Activated CD8-positive, alpha-beta memory T cell treated with anti-CD3 and anti-CD28 coated beads, Interleukin-2, amount 50 U/mL, for 1 hour (primary cell): ENCODE measurements at regions not wholly inside any gene's neighbourhood (a gene's known extent, or its start where the extent isn't known, plus 50 kb on each side); places are given as distances from the start of the nearest gene placed in this dataset.

Experiments
- DNase-seq: peaks from one replicate; pipeline ENCODE4 v3.0.0-alpha.2; 2020; ENCODE audit errors: extremely low read depth

DNA sequence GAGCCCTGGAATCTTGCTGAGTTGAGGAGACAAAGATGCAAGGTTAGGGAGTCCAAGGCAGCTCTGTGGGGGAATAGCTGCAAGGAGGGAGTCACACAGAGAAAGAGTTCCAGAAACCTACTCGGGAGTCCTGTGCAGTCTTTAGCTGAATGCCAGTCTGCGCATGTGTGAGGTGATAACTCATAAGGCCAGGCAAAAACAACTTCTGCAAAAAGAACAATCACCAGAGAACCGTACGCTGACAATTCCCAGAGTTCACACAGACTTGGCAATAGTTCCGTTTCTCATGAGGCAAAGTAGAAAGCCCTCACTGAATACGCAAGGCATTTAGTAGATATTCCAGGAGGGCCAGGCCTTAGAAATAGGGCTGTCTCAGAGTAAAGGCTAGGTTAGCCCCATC lies 135.2 kb upstream of the TAB2 start:
- no peak for DNase-seq

DNA sequence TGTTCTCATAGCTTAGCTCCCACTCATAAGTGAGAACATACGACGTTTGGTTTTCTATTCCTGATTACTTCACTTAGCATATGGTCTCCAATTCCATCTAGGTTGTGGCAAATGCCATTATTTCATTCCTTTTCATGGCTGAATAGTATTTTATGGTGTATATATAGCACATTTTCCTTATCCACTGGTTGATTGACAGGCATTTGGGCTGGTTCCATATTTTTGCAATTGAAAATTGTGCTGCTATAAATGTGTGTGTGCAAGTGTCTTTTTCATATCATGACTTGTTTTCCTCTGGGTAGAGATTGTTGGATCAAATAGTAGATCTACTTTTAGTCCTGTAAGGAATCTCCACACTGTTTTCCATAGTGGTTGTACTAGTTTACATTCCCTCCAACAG lies 133.0 kb upstream of the TAB2 start:
- no peak for DNase-seq

DNA sequence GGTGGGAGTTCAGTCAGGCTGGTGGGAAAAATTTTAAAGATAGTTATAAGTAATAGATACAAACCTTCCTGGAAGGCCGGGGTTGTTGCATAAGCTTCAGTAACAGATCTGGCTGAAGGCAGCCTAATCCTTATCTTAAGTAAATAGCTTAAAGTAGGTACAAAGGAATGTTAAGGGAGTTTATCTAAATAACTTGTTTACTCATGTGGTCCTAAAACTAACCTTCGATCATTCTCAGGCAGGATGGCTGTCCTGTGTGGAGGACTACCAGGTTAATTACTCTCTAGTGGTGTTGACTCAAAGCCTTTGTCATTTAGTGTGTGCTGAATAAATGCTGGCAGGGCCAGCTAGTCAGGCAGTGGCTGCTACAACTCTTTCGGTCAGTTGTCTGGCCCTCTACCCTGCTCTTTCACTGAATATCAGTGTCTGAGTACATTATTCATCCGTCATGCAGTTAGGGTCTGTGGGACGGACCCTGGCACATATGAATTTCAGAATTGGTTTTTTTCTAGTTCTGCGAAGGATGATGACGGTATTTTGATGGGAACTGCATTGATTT lies 131.6 kb upstream of the TAB2 start:
- DNase-seq: no peak

DNA sequence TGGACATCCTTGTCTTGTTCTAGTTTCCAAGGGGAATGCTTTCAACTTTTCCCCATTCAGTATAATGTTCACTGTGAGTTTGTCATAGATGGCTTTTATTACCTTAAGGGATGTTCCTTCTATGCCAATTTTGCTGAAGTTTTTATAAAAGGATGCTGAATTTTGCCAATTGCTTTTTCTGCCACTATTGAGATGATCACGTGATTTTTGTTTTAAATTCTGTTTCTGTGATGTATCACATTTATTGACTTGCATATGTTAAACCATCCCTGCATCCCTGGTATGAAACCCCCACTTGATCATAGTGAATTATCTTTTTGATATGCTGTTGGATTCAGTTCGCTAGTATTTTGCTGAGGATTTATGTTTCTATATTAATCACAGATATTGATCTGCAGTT lies 130.6 kb upstream of the TAB2 start:
- DNase-seq: no peak

DNA sequence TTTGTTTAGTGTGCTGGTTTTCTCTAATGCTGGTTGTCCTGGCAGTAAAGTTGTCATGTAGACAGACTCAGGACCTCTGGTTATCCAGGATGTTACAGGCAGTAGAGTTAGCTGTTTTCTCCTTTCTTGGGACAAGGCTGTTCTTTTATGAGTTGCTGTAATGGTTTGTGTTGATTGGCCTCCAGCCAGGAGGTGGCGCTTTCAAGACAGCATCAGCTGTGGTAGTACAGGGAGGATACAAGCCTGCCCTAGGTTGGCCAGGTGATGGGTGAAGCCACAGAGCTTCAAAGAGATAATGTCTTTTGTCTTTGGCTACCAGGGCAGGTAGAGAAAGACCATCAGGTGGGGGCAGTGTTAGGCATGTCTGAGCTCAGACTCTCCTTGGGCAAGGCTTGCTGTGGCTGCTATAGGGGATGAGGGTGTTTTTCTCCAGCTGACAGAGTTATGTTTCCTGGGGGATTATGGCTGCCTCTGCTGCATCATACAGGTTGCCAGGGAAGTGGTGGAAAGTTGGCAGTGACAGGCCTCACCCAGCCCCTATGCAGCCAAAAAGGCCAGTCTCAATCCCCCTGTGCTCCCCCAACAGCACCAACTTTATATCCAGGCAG lies 127.2 kb upstream of the TAB2 start:
- no peak for DNase-seq

DNA sequence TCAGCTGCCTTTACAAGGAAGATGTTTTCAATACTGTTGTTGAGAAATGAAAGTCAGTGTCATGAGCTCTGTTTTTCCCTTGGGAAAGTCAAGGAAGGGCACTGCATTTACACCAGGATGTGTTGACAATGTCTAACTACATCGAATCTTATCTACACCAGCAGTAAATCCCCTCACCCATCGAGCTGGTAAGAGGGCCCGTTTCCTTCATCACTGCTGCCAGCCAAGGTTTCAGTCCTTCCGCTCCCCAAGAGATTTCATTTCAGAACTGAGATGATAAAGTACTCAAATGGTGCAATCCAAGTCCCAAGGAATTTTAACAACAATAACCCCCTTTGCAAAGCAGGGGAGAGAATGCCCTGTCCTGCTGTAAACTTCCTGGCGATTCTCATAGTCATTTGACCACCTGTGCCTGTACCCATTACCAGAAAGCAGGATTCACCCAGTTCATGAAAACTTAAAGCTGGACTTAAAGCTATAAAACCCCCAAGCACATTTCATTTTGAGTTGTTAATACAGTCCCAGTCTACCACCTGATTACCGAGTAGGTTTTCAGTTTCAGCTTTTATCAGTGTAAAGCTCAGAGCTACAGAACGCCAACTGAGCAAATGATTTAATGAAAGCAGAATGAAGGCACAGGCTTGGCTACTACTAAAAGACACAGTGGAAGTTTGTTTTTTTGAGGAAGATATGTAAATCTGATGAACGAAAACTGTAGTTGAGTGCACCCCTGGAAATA lies 122.5 kb upstream of the TAB2 start:
- DNase-seq: no peak

DNA sequence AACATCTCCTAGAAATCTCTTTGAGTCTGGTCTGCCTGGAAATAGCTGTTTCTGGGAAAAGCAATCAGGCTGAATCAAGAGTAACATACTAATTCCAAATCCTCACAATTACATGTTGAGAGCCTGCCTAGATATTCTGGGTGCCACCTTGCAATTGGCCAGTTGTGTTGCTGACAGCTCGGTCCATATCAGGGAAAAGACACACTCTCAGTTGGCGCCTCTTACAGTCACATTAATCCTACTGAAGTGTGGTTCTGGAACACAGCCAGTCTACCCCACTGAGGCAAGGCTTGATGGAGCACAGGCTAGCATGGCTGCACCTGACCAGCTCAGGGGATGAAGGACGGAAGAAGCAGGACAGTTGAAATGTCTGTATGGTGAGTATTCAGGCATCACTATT lies 121.4 kb upstream of the TAB2 start:
- no peak for DNase-seq

DNA sequence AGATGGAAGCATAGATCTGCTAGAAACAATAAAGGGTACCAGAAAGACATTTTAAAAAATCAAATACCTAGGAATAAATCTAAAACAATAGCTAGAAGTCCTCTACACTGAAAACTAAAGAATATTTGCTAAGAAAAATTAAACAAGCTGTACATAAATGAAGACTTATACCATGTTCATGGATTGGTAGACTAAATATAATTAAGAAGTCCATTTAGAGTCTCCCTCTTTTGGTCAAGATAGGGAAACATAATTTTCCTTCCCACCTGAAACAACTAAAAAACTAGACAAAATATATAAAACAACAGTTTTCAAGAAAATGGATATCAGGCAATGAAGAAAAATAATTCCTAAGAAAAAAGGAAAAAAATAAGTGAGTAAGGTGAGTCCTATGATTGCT lies 120.0 kb upstream of the TAB2 start:
- no peak for DNase-seq

DNA sequence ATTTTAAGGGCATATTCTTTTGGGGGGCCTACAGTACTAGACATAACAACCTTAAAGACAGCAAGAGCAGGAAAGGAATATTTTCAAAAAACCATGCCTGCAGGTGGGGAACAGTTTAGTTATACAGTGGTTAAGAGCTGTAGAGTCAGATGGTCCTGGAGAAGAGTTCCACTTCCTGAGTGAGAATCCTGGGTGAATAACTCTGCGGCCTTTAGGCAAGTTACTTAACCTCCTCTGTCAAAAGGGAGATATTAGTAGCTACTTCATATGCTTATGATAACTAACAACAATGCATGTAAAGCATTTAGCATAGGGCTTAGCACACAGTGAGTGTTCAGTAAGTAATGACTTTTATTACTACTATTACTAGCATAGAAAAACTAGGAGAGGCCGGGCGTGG lies 119.2 kb upstream of the TAB2 start:
- DNase-seq: no peak

DNA sequence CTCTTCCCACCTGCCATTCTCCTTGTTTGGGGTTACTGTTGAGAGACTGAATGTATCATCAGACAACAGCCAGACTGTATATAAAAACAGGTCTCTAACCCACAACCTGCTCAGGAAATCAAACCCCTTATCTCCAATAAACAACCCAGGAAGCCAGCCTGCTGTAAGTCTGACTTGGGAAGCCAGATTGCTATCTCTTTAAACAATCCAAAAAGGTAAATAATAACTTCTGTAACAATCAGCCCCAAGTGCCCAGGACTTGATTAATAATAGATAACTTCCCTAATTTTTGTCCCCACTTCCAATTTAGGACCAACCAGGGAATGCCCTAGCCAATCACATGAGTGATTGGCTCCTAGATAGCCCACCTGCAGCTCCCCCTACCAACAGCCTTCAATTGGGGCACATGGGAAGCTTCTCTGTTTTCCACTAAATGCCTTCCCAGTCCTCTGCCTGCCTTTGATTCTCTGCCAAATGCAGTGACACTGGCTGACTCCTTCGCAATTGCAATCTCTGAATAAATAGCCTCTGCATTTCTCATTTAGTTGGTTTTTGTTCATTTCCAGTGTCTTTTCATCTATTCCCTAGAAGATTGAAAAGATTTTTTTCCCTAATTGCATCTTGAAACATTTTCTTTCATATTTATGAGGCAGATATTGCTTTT lies 117.1 kb upstream of the TAB2 start:
- no peak for DNase-seq

DNA sequence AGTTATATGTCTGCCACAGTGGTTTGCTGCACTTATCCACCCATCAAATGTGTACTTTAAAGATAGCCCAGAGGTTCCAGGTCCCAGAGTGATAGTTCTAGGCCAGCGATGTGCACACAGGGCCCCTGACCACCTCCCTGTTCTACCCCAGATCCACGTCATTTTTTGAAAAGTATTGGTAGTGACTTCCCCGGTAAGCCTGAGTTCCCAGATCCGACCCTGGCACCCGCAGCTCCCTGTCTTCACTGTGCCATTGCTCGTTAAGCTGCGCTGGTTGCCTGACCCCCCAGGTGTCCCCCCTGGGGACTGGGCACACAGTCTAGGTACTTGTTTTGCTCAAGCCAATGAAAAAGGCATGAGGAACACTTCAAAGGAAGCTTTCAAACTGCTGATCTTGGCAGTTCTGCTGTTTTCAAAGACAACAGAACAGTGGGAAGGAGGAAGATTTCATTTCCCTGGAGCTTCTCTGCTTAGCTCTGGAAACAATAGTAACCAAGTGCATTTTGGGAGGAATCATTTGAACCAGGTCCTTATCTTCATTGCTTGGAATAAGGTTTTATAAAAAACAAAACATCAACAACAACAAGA lies 116.3 kb upstream of the TAB2 start:
- DNase-seq: no peak

DNA sequence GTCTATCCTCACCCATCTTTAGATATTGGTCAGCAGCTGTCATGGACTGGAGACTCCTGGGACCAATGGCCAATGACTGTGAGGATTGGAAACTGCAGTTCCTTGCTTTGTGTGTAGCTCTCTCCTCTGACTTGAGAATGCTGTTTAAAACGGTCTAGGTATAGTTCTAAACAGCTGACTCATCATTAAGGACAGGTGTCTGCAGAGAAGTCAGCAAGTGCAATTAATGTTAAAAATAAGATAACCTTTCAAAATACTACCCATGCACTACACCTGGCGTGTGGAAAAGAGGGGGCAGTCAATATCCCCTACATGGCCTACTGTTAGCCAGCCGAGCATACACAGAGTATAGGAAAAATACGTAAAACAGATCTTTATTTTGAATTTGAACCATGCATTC lies 115.4 kb upstream of the TAB2 start:
- DNase-seq: no peak

DNA sequence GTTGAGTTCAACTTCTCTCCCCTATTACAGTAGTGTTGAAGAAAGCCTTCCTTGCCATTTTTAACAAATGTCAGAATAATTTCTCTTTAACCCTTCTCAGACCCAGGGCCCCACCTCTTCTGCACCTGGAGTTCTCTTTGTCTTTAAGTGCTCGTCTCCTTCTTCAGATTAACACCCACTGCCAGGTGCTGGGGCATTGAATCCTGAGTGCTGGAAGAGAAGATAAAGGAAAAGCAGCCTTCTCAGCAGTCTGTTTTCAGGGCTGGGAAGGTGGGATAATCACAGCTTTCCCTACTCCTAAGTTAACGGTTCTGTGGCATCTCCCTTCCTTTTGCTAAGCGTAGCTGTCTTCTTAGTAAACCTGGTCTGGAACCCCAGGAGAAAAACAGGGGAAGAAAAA lies 114.6 kb upstream of the TAB2 start:
- DNase-seq: no peak

DNA sequence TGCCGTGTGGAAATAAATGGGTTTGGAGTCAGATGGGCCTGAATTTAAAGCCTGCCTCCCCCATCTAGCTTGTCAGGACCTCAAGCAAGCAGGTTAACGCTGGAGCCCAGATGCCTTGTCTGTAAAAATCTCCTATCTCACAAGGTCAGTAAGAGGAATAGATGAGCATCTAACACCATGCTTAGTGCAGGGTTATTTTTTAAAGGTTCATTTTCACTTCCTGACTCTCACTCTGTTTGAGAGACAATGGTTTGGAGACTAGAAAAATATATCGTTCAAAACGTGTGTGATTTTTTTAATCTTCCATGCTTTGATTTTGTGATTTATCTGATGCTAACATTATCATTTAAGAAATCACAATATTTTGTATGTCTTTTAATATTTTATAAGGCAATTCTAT lies 114.0 kb upstream of the TAB2 start:
- DNase-seq: no peak

DNA sequence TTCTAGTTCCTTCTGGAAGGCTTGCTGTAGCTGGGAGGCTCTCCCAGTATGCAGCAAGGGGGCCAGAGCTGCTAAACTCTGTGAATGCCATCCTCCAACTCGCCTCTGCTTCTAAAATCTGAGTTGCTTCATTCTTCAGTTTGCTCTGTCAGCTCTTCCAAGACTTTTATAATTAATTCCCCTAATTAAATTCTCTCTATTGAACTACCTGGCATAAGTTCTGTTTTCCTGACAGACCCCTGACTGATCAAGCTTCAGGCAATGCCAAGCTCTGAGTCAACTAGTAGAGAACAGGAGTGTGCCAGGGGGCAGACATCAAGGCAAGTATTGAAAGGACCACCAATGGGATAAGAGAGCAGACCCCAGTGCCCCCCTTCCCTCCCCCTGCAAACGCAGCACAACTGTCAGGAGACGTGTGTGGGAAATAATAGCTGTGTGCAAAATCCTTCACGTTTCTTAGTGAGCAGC lies 109.3 kb upstream of the TAB2 start:
- DNase-seq: no peak

DNA sequence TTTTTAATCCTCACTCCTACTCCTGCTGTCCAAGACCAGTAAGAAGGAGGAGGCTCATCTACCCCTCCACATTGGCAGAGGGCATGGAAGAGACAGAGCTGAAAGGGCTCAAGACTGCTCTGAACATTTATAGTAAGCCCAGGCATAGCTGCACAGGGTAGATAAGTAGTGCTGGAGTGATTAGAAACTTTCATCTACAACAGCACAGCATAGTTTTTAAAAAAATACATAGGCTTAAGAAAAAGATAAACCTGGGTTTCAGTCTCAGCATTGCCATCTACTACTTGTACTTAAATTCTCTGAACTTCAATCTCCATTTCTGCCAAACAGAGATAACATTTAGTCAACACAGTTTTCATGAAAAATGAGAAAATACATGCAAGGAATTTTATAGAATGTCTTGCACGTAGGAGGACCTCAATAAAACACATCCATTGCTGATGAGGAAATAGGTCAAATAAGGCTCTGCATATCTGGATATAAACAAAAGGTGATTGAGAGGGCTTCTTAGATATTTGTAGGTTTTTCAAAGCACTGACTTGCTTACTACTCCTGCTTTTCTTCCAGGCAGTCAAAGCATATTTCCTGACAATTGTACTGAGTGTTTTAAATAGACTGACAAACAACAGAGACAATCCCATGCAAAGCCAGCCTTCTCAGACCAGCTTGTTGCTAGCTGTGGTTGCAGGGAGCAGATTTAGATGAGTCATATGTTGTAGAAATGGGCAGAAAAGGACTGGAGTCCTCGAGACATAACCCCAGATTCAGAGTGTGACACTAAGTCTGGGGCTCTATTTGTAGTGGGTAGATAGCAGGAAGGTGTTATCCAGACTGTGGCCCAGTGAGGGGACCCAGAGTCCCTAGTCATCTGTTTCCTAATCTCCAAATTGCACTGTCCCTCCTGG lies 107.4 kb upstream of the TAB2 start:
- no peak for DNase-seq

DNA sequence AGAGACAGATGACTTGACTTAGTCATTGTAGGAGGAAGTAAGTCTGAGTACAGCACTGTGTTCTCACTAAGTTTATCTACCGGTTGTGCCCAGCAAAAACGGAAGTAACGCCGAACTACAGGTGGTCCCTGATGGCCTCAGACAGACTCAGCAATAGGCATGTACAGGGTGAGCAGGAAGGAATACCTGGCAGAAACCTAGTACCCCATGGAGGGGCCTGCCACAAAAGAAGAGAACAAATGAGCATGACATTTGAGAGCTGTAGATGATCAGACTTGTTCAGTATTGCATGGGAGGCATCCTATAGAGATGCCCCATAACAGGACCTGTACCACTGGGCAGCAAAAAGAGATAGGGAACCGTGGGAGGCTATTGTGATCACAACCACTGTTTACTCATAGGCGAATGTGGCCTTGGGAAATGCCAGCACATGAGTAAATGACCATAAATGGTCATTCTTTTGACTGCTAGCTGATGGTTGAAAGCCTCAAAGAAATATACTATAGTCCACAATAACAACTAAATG lies 106.4 kb upstream of the TAB2 start:
- no peak for DNase-seq

DNA sequence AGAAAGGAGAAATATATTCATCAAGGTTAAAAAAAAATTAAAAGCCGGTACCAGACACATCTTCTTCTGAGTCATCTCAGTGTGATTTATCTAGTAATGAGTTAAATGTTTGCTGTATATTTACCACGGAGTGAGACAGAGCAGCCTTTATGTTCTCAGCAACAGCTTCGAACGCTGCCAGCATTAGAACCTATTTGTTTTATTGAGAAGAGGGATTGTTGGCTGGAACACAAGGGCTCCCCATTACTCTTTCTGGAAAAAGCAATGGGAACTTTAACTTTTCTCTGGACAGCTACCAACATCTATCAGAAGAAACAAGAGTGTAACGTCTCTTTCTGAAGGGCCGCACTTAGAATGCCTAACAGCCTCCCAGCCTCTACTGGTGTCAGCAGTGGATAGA lies 105.3 kb upstream of the TAB2 start:
- no peak for DNase-seq

DNA sequence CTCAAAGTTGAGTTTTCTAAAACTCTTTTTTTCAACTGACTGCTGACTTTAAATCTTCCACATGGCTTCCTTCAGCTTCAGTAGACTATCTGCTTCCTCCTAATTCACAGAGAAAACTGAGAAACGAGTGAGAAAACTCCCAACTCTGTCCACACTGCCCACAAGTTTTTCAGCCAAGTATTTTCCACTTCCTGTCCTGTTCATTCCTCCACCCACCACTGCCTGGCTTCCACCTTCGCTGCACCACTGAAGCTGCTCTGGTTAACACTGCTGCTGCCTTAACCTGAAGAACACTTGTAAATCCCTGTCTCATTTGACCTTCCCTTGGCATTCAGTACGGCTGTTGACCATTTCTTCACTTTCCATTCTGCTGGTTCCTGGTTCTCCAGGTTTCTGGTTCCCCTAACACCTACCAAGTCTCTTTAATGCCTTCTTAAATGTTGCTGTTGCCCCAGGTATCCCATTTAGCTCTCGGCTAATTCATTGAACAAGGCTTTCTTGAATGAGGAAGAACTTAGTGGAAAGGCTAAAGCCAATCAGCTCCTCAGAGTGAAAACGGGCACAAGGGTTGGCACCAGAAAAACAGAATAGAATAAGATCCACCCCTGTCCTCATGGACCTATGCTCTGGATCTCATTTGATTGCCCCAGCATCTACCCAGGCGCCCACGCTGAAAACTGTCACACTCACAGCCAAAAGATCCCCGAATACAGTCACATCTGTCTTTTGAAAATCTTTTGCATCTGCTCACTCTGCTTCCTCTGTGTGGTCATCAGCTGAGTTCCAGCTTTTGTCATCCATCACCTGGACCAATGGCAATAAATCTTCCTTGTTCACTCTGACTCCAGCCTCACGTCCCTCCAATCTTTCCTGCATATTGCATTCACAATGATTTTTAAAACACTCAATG lies 104.4 kb upstream of the TAB2 start:
- DNase-seq: no peak

DNA sequence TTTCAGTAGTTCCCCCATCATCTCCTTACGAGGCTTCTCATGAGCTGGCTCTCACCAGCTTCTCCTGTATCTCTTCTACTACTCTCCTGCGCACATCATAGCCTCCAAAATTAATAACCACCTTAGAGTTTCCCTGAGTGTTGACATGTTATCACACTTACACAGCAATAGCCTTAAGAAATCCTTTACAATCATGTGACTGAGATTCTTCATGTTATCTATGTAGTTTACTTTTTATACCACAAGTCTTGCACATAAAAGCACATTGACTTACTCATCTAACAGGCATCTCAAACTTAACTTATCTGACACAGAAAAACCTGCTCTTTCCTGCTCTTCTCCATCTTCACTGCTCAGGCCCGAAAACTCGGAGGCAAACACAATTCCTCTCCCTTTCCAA lies 103.7 kb upstream of the TAB2 start:
- DNase-seq: no peak
